A549 (cell line): ENCODE measurements at regions not wholly inside any gene's neighbourhood (a gene's known extent, or its start where the extent isn't known, plus 50 kb on each side); places are given as distances from the start of the nearest gene placed in this dataset.

Experiments
- CTCF ChIP-seq: fragments of >200 bp; sonication (Bioruptor Twin); formaldehyde crosslinking; IDR thresholded peaks from 3 replicates; pipeline ENCODE4 v1.5.1; 2016
- NFE2L2 ChIP-seq: fragments of 150-350 bp; conservative IDR thresholded peaks from 2 replicates; pipeline ENCODE4 v1.6.1; 2014; ENCODE audit warnings: low read length
- RAD21 ChIP-seq, 2 experiments: fragments of >200 bp in 1 of 2; sonication (Bioruptor Twin) in 1 of 2; formaldehyde crosslinking in 1 of 2; IDR thresholded peaks in 1 of 2; conservative IDR thresholded peaks in 1 of 2; 2 replicates in 1 of 2; 3 replicates in 1 of 2; pipeline ENCODE4 v1.6.1; 2012 to 2018; ENCODE audit warnings: inconsistent platforms in 1 of 2

GRCh38 chr6:126600258-126600916 lies 260.5 kb downstream of the CENPW start:
- TF ChIP-seq RAD21 (conservative IDR thresholded peaks at IDR 0.05 in 1 of 2, IDR thresholded peaks at IDR 0.05 in 1 of 2) (no peak), NFE2L2 (no peak), CTCF (no peak)
